LNCaP clone FGC (cell line): ENCODE measurements at regions not wholly inside any gene's neighbourhood (a gene's known extent, or its start where the extent isn't known, plus 50 kb on each side); places are given as distances from the start of the nearest gene placed in this dataset.

Experiments used
- DNase-seq: peaks from one replicate; pipeline ENCODE4 v3.0.0-alpha.2; 2011; ENCODE audit warnings: low read depth
- H3K4me3 ChIP-seq: 2 replicates; pipeline ENCODE4 v1.5.1; 2011; ENCODE audit warnings: mild to moderate bottlenecking, low read depth, low read length, control low read depth
- TF ChIP-seq, protein P1 (sequence below): IDR thresholded peaks from 2 replicates; pipeline ENCODE4 v1.5.1; 2012; ENCODE audit warnings: mild to moderate bottlenecking; ENCODE audit not compliant: control insufficient read depth, insufficient read depth; ENCODE audit errors: extremely low read depth

DNA sequence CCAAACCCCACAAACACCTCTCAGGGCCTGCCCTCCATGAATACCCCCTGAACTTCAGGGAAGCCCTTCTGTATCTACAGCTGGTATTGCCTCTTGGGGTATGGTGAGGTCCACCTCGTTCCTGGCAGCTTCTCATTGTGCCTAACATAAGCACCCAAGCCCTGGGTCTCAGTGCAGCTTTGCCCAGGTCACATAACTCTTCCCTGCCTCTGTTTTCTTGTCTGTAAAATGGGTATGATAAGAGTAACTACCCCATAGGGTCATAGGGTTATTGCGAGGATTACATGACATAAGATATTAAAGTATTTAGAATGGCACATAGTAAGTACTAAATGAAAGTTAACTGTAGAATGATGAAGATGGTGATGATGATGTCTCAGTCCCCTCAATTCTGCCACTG is 190.0 kb upstream of the PWP1 start:
- H3K4me3 ChIP-seq = no peak overlapping the region
- TF ChIP-seq, protein P1, sequence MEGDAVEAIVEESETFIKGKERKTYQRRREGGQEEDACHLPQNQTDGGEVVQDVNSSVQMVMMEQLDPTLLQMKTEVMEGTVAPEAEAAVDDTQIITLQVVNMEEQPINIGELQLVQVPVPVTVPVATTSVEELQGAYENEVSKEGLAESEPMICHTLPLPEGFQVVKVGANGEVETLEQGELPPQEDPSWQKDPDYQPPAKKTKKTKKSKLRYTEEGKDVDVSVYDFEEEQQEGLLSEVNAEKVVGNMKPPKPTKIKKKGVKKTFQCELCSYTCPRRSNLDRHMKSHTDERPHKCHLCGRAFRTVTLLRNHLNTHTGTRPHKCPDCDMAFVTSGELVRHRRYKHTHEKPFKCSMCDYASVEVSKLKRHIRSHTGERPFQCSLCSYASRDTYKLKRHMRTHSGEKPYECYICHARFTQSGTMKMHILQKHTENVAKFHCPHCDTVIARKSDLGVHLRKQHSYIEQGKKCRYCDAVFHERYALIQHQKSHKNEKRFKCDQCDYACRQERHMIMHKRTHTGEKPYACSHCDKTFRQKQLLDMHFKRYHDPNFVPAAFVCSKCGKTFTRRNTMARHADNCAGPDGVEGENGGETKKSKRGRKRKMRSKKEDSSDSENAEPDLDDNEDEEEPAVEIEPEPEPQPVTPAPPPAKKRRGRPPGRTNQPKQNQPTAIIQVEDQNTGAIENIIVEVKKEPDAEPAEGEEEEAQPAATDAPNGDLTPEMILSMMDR = no peak
- no peak for DNase-seq

DNA sequence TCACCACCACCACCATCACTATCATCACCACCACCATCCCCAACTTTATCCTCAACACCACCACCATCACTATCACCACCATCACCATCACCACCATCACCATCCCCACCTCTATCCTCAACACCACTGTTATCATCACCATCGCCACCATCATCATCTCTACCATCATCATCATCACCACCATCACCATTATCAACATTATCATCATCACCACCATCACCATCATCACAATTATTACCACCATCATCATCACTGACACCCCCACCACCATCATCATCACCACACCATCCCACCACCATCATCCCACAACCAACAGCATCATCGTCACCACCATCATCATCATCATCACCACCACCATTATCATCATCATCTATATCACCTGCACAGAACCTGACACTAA is 188.4 kb upstream of the PWP1 start:
- no peak overlapping the region for H3K4me3 ChIP-seq
- TF ChIP-seq, protein P1 = no peak
- no peak for DNase-seq

DNA sequence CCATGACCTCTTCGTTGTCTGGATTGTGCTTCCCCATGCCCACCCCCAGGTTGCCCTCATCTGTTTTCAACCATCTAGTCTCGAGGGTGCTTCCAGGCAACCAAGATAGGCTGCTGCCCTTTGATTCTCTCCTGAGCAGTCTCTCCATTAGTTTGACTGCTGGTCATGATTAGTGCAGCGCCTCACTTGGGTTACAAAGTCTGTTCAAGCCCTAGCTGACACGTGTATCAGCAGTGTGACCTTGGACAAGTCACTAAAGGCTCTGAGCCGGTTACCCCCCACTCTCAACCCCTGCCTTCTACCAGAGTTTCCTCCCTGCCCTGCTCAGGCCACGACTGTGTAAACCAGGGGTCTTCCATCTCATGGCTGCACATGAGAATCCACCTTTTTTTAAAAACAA is 185.3 kb upstream of the PWP1 start:
- H3K4me3 ChIP-seq = no peak overlapping the region
- DNase-seq = no peak
- TF ChIP-seq, protein P1 = no peak

DNA sequence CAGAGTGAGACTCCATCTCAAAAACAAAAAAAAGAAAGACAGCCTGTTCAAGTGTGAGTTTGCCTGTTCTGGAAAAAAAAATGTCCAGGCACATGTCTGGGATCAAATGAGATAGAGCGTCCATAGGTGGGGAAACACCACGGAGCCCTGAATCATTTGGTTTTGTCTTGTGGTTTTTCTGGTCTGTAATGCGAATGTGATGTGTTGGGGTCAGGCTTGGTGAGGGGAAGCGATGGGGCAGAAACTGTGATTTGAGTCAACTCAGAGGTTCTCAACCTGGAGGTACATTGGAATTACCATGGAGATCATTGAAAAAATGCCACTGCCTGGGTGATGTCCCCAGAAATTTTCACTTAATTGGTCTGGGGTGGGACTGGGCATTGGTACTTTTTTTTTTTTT is 183.9 kb upstream of the PWP1 start:
- no peak for DNase-seq
- H3K4me3 ChIP-seq = no peak overlapping the region
- TF ChIP-seq, protein P1 = no peak

DNA sequence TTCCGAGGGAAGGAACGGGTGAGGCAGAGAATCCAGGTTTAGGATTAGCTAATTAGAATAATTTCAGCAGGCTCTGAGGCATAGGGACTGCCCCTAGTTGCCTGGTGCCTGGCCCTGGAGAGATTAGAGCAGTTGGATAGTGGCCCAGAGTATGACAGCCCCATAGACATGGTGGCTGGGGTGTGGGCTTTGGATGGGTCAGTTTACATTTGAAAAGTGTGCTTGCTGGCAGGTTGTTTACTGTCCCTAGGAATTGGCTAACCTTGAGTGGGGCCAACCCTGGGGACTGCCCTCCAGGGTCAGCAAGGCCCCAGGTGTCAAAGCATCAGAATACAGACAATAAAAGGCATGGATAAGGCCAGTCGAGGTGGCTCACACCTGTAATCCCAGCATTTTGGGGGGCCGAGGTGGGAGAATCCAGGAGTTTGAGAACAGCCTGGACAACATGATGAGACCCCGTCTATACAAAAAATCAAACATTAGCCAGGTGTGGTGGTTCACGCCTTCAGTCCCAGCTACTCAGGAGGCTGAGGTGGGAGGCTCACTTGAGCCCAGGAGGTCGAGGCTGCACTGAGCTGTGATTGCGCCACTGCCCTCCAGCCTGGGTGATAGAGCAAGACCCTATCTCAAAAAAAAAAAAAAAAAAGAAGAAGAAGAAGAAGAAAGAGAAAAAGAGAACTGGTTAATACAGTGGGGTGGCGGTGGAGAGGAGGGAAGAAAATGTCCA is 182.3 kb upstream of the PWP1 start:
- TF ChIP-seq, protein P1 = no peak
- no peak for DNase-seq
- H3K4me3 ChIP-seq = no peak overlapping the region

DNA sequence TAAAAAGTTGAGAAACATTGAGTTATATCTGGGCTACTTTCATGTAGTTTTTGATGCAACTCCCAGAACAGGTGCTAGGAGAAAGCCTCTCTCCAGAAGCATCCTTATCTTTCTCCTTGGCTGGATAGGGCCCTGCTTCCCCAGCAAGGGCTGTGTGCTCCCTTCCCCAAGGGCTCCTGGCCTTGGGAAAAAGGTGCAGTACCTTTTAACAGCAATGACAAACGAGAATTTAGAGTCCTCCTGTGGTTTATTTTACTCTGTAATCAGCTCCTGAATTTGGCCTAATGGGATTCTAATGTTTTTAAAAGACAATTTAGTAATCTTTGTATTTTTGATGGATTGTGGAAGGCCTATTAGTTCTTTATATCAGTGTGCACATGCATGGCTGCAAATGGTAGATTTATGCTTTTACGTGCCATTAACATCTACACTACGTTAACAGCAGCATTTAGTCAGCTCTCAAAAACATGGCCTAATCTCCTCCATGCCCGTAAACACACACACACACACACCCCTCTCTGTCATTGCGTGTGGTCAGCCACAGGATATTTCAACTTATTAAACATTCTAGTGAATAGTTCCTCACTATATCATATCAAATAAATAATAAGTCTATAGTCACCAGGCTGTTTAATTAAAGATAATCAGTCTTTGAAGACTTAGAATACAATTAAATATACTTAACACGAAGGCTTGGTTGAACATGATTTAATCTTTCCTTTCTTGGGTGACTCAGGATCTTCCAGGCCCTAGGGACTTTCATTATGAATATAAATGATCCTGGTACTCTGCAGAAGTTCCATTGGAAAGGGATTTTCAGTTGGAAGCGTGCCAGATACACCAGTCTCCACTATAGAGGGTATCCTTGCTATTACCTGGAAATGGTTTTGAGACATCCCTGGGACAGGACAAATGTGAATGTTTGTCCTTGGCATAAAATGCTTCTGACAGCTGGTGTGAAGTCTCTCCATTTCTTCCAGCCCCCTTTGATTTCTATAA is 181.4 kb upstream of the PWP1 start:
- no peak for DNase-seq
- H3K4me3 ChIP-seq = no peak overlapping the region
- TF ChIP-seq, protein P1 = no peak
